ENCODE measurements at regions not wholly inside any gene's neighbourhood (a gene's known extent, or its start where the extent isn't known, plus 50 kb on each side); places are given as distances from the start of the nearest gene placed in this dataset.

GRCh38 chr7:47046949-47047348 is 535.0 kb downstream of the TNS3 start:
- no peak for TF ChIP-seq CTCF (conservative IDR thresholded peaks at IDR 0.05; ENCODE audit: low read length)
- TF ChIP-seq EZH2phosphoT487 (IDR thresholded peaks at IDR 0.05; ENCODE audit: borderline replicate concordance), result no peak
